Gastrocnemius medialis (tissue), 4 donors: ENCODE measurements at regions not wholly inside any gene's neighbourhood (a gene's known extent, or its start where the extent isn't known, plus 50 kb on each side); places are given as distances from the start of the nearest gene placed in this dataset.

Experiments
- CTCF ChIP-seq, 5 experiments: fragments of 450-650 bp in 3 of 5; fragments of 200-600 bp in 2 of 5; sonication (generic) in 2 of 5; IDR thresholded peaks in 4 of 5; conservative IDR thresholded peaks in 1 of 5; 1 replicate in 4 of 5; 2 replicates in 1 of 5; pipeline ENCODE4 v1.5.1; 2016 to 2019; ENCODE audit warnings: antibody characterized with exemption in 5 of 5, mild to moderate bottlenecking in 3 of 5, moderate library complexity in 3 of 5
- POLR2A ChIP-seq, 2 donors: fragments of 450-650 bp; IDR thresholded peaks; one replicate each; pipeline ENCODE4 v1.6.1; 2017; ENCODE audit warnings: antibody characterized with exemption in 2 of 2, mild to moderate bottlenecking in 2 of 2, moderate library complexity in 2 of 2

- TF ChIP-seq CTCF (IDR thresholded peaks at IDR 0.05 in 4 of 5, conservative IDR thresholded peaks at IDR 0.05 in 1 of 5) = no peak
- TF ChIP-seq POLR2A (IDR thresholded peaks at IDR 0.05) = no peak
Observed at GRCh38 chr3:152054315-152054714, 180.9 kb downstream of the SUCNR1 start.
